Left ventricle myocardium inferior (tissue), 1 donor: ENCODE measurements at regions not wholly inside any gene's neighbourhood (a gene's known extent, or its start where the extent isn't known, plus 50 kb on each side); places are given as distances from the start of the nearest gene placed in this dataset.

Experiments used
- DNase-seq: peaks from one replicate; pipeline ENCODE4 v3.0.0-alpha.2; 2020
- H3K27ac ChIP-seq: fragments of 200-600 bp; replicated peaks from 2 replicates; pipeline ENCODE4 v1.8.0; 2021
- H3K27me3 ChIP-seq: fragments of 200-600 bp; 2 replicates; pipeline ENCODE4 v1.8.0; 2021; ENCODE audit warnings: low read depth
- H3K36me3 ChIP-seq: fragments of 200-600 bp; 2 replicates; pipeline ENCODE4 v1.8.0; 2021
- H3K4me1 ChIP-seq: fragments of 200-600 bp; 2 replicates; pipeline ENCODE4 v1.8.0; 2021
- H3K4me3 ChIP-seq: fragments of 200-600 bp; 2 replicates; pipeline ENCODE4 v1.8.0; 2021; ENCODE audit warnings: mild to moderate bottlenecking, moderate library complexity
- H3K9me3 ChIP-seq: fragments of 200-600 bp; replicated peaks from 2 replicates; pipeline ENCODE4 v1.8.0; 2021
- CTCF ChIP-seq: fragments of 200-600 bp; IDR thresholded peaks from 2 replicates; pipeline ENCODE4 v1.8.0; 2021; ENCODE audit warnings: antibody characterized with exemption, mild to moderate bottlenecking, borderline replicate concordance
- intact Hi-C: fragments of 100-400 bp; cut with micrococcal nuclease; formaldehyde crosslinking; loops from one replicate; pipeline ENCODE4 v1.11.0; 2022
- donor health status: DM: no; HTN: yes; CAD: no; lungs with severe emphysema.

GRCh38 chr14:71438684-71439083 is 493.5 kb upstream of the RGS6 start:
- peaks cover 5% of the 10 kb centered on the region for H3K4me1 ChIP-seq
- intact Hi-C loops, result no loop called here
- no peak overlapping the region for H3K27ac ChIP-seq
- no peaks in the 10 kb centered on the region for H3K36me3 ChIP-seq
- no peak for DNase-seq
- H3K4me3 ChIP-seq, result no peak overlapping the region
- no peak for TF ChIP-seq CTCF
- no peaks in the 10 kb centered on the region for H3K27me3 ChIP-seq
- peaks cover 4% of the 10 kb centered on the region for H3K9me3 ChIP-seq

- TF ChIP-seq CTCF, result no peak
- Histone ChIP-seq H3K27ac (no peak overlapping the region), H3K4me1 (peaks cover 5% of the 10 kb centered on the region), H3K27me3 (no peaks in the 10 kb centered on the region), H3K4me3 (no peak overlapping the region), H3K36me3 (no peaks in the 10 kb centered on the region), H3K9me3 (no peaks in the 10 kb centered on the region)
- intact Hi-C loops, result no loop called here
- no peak for DNase-seq
Measured at GRCh38 chr14:71441126-71441525, 491.1 kb upstream of the RGS6 start.

- Histone ChIP-seq H3K4me1 (peaks cover 5% of the 10 kb centered on the region), H3K36me3 (no peaks in the 10 kb centered on the region), H3K4me3 (no peak overlapping the region), H3K27ac (no peak overlapping the region), H3K27me3 (no peaks in the 10 kb centered on the region), H3K9me3 (no peaks in the 10 kb centered on the region)
- DNase-seq, result no peak
- intact Hi-C loops, result no loop called here
- TF ChIP-seq CTCF, result no peak
Measured at GRCh38 chr14:71444030-71444822, 488.0 kb upstream of the RGS6 start.

GRCh38 chr14:71448431-71449315 is 483.6 kb upstream of the RGS6 start:
- intact Hi-C loops, result no loop called here
- Histone ChIP-seq H3K9me3 (no peaks in the 10 kb centered on the region), H3K36me3 (no peaks in the 10 kb centered on the region)

More at GRCh38 chr14:71448431-71449315, 483.6 kb upstream of the RGS6 start:
- Histone ChIP-seq H3K4me3 (no peak overlapping the region), H3K27me3 (no peaks in the 10 kb centered on the region), H3K27ac (no peak overlapping the region), H3K4me1 (no peaks in the 10 kb centered on the region)
- DNase-seq, result no peak
- TF ChIP-seq CTCF, result no peak
